Suprapubic skin (tissue), 4 donors: ENCODE measurements at regions not wholly inside any gene's neighbourhood (a gene's known extent, or its start where the extent isn't known, plus 50 kb on each side); places are given as distances from the start of the nearest gene placed in this dataset.

Experiments
- DNase-seq, 2 donors: peaks; one replicate each; pipeline ENCODE4 v3.0.0-alpha.2; 2019; ENCODE audit warnings: low spot score in 2 of 2
- H3K27ac ChIP-seq: fragments of 200-600 bp; sonication (generic); one replicate; pipeline ENCODE4 v1.5.1; 2019
- H3K27me3 ChIP-seq: fragments of 200-600 bp; sonication (generic); one replicate; pipeline ENCODE4 v1.5.1; 2019
- H3K36me3 ChIP-seq: fragments of 200-600 bp; sonication (generic); one replicate; pipeline ENCODE4 v1.5.1; 2019
- H3K4me1 ChIP-seq: fragments of 200-600 bp; sonication (generic); one replicate; pipeline ENCODE4 v1.5.1; 2019
- H3K4me3 ChIP-seq: fragments of 200-600 bp; sonication (generic); one replicate; pipeline ENCODE4 v1.5.1; 2019; ENCODE audit warnings: mild to moderate bottlenecking
- H3K9me3 ChIP-seq: fragments of 200-600 bp; sonication (generic); one replicate; pipeline ENCODE4 v1.5.1; 2019
- EP300 ChIP-seq: sonication (generic); formaldehyde crosslinking; IDR thresholded peaks from one replicate; pipeline ENCODE4 v1.6.1; 2017; ENCODE audit warnings: antibody characterized with exemption
- POLR2A ChIP-seq, 2 donors: fragments of 450-650 bp; IDR thresholded peaks; one replicate each; pipeline ENCODE4 v1.6.1; 2017; ENCODE audit warnings: antibody characterized with exemption in 2 of 2, mild to moderate bottlenecking in 2 of 2, moderate library complexity in 2 of 2
- POLR2AphosphoS5 ChIP-seq, 3 donors: sonication (generic); formaldehyde crosslinking; IDR thresholded peaks; one replicate each; pipeline ENCODE4 v1.6.1; 2017; ENCODE audit warnings: antibody characterized with exemption in 3 of 3
- WGBS: methylation state at CpG from one replicate; pipeline ENCODE4 v1.1.5; 2018; 5-methylcytosine and 5-hydroxymethylcytosine counted together
- TF ChIP-seq, protein P1 (sequence below), 2 donors: fragments of 200-600 bp in 1 of 2; fragments of 450-650 bp in 1 of 2; sonication (generic) in 1 of 2; IDR thresholded peaks; one replicate each; pipeline ENCODE4 v1.5.1; 2016 to 2019; ENCODE audit warnings: antibody characterized with exemption in 2 of 2, mild to moderate bottlenecking in 1 of 2, moderate library complexity in 1 of 2

DNA sequence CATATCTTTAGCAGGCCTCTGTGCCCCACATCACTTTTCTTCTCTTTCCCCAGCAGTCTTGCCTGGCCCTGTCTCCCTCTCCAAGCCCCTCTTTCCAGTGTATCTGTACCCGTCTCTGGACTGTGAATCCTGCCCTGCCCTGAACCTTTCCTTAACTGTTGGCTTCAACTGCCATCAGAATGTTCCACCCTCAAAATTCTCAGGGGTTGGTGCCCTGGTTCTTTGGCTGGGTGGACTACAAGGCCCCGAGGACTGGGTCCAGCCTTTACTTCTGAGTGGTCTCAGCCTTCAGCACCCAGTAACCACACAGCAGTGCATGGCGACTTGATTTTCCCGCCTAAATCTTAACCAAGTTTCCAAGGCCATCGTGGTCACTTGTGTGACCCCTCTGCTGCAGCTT is 333.5 kb upstream of the RGMA start:
- H3K4me1 ChIP-seq, result no peaks in the 10 kb centered on the region
- 98% methylated on average over 5 of the region's 5 CpGs for WGBS
- H3K9me3 ChIP-seq, result no peaks in the 10 kb centered on the region
- TF ChIP-seq POLR2A (IDR thresholded peaks at IDR 0.05) (no peak), POLR2AphosphoS5 (IDR thresholded peaks at IDR 0.05) (no peak), EP300 (no peak)
- TF ChIP-seq, protein P1, sequence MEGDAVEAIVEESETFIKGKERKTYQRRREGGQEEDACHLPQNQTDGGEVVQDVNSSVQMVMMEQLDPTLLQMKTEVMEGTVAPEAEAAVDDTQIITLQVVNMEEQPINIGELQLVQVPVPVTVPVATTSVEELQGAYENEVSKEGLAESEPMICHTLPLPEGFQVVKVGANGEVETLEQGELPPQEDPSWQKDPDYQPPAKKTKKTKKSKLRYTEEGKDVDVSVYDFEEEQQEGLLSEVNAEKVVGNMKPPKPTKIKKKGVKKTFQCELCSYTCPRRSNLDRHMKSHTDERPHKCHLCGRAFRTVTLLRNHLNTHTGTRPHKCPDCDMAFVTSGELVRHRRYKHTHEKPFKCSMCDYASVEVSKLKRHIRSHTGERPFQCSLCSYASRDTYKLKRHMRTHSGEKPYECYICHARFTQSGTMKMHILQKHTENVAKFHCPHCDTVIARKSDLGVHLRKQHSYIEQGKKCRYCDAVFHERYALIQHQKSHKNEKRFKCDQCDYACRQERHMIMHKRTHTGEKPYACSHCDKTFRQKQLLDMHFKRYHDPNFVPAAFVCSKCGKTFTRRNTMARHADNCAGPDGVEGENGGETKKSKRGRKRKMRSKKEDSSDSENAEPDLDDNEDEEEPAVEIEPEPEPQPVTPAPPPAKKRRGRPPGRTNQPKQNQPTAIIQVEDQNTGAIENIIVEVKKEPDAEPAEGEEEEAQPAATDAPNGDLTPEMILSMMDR (IDR thresholded peaks at IDR 0.05), result no peak
- H3K4me3 ChIP-seq, result no peak overlapping the region
- no peak for DNase-seq
- no peaks in the 10 kb centered on the region for H3K36me3 ChIP-seq
- H3K27ac ChIP-seq, result no peak overlapping the region
- H3K27me3 ChIP-seq, result no peaks in the 10 kb centered on the region

DNA sequence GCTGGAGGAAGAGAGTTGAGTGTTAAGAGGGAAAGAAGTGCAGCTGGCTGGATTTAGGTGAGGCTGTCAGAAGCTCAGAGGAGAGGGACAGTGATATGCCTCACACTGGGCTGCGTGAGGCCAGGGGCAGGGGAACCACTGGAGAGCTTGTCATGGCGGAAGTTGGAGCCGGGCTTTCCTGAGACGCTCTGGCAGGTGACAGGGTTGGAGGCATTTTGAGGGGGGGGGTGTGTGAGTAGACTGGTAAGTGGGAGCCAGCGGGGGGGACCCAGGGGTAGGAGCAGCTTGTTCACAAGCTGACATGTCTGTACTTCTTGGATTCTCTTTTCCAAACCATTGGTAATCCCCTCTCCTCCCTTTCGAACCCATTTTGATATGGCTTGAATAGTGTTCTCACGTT is 331.5 kb upstream of the RGMA start:
- no peaks in the 10 kb centered on the region for H3K27me3 ChIP-seq
- no peak for DNase-seq
- H3K4me3 ChIP-seq, result no peak overlapping the region
- H3K36me3 ChIP-seq, result no peaks in the 10 kb centered on the region
- no peaks in the 10 kb centered on the region for H3K4me1 ChIP-seq
- WGBS, result 84% methylated on average over 7 of the region's 7 CpGs
- no peak overlapping the region for H3K27ac ChIP-seq
- no peak for TF ChIP-seq POLR2AphosphoS5 (IDR thresholded peaks at IDR 0.05)
- TF ChIP-seq EP300, result no peak
- TF ChIP-seq, protein P1 (IDR thresholded peaks at IDR 0.05), result no peak
- TF ChIP-seq POLR2A (IDR thresholded peaks at IDR 0.05), result no peak
- no peaks in the 10 kb centered on the region for H3K9me3 ChIP-seq

GRCh38 chr15:93420050-93420452 is 331.0 kb upstream of the RGMA start:
- Histone ChIP-seq H3K4me1 (no peaks in the 10 kb centered on the region), H3K4me3 (no peak overlapping the region), H3K9me3 (no peaks in the 10 kb centered on the region), H3K27ac (no peak overlapping the region), H3K36me3 (no peaks in the 10 kb centered on the region), H3K27me3 (no peaks in the 10 kb centered on the region)
- WGBS, result 89% methylated on average over 1 of the region's 1 CpG
- no peak for TF ChIP-seq POLR2AphosphoS5 (IDR thresholded peaks at IDR 0.05)
- no peak for TF ChIP-seq POLR2A (IDR thresholded peaks at IDR 0.05)
- TF ChIP-seq, protein P1 (IDR thresholded peaks at IDR 0.05), result no peak
- no peak for TF ChIP-seq EP300
- no peak for DNase-seq

DNA sequence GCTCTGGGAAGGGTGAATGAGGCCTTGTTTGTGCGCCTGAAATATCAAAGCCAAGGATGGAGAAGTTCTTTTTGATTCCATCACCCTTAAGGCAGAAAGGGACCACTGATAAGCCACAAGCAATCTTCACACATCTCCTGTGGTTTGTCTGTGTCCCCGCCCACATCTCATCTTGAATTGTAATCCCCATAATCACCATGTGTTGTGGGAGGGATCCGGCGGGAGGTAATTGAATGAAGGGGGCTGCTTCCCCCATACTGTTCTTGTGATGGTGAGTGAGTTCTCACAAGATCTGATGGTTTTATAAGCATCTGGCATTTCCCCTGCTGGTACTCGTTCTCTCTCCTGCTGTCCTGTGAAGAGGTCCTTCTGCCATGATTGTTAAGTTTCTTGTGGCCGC is 329.6 kb upstream of the RGMA start:
- Histone ChIP-seq H3K27ac (no peak overlapping the region), H3K4me1 (no peaks in the 10 kb centered on the region), H3K27me3 (no peaks in the 10 kb centered on the region), H3K9me3 (no peaks in the 10 kb centered on the region), H3K36me3 (no peaks in the 10 kb centered on the region), H3K4me3 (no peak overlapping the region)
- DNase-seq, result no peak
- TF ChIP-seq POLR2AphosphoS5 (IDR thresholded peaks at IDR 0.05) (no peak), EP300 (no peak), POLR2A (IDR thresholded peaks at IDR 0.05) (no peak)
- TF ChIP-seq, protein P1 (IDR thresholded peaks at IDR 0.05), result no peak
- 91% methylated on average over 6 of the region's 6 CpGs for WGBS

- Histone ChIP-seq H3K4me1 (no peaks in the 10 kb centered on the region), H3K4me3 (no peak overlapping the region), H3K27ac (no peak overlapping the region), H3K36me3 (no peaks in the 10 kb centered on the region), H3K9me3 (no peaks in the 10 kb centered on the region), H3K27me3 (no peaks in the 10 kb centered on the region)
- WGBS, result 80% methylated on average over 6 of the region's 6 CpGs
- TF ChIP-seq EP300 (no peak), POLR2AphosphoS5 (IDR thresholded peaks at IDR 0.05) (no peak), POLR2A (IDR thresholded peaks at IDR 0.05) (no peak)
- TF ChIP-seq, protein P1 (IDR thresholded peaks at IDR 0.05), result no peak
- DNase-seq, result no peak
These were observed 328.6 kb upstream of the RGMA start for GRCh38 chr15:93417631-93418030.
